GM10266 (cell line): ENCODE measurements at regions not wholly inside any gene's neighbourhood (a gene's known extent, or its start where the extent isn't known, plus 50 kb on each side); places are given as distances from the start of the nearest gene placed in this dataset.

Source experiments
- DNase-seq: peaks from one replicate; pipeline ENCODE4 v3.0.0; 2012; ENCODE audit errors: extremely low spot score
- CTCF ChIP-seq: IDR thresholded peaks from 2 replicates; pipeline ENCODE4 v1.5.1; 2012; ENCODE audit warnings: mild to moderate bottlenecking, low read depth; ENCODE audit not compliant: control insufficient read depth, insufficient read depth; ENCODE audit errors: missing control alignments

- peak; percentile 14 for DNase-seq
- TF ChIP-seq CTCF: no peak
These were observed 459.5 kb downstream of the DIPK2A start for GRCh38 chr3:144431134-144431533.

DNA sequence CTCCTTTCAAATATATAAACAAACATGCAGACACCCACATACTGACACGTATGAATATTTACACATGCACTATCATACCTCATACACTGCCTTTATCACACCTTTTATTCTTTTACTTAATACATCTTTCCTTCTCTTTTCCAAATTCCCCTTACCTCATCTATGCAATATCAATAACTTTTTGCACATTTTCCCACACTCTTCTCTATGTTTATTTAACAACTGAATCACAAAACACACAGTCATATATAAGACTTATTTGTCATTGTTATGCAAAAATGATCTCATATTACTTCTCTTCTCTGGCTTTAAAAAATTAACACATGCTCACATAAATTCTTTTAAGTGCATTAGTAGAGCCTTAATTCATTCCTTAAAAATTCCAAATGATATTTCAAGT lies 461.4 kb downstream of the DIPK2A start:
- no peak for DNase-seq
- TF ChIP-seq CTCF: no peak

- DNase-seq: no peak
- TF ChIP-seq CTCF: no peak
These were observed 466.4 kb downstream of the DIPK2A start for GRCh38 chr3:144437989-144438388.

GRCh38 chr3:144444061-144444460 lies 472.4 kb downstream of the DIPK2A start:
- no peak for DNase-seq
- TF ChIP-seq CTCF: no peak

- no peak for DNase-seq
- no peak for TF ChIP-seq CTCF
These were observed 472.9 kb downstream of the DIPK2A start for GRCh38 chr3:144444546-144444945.

- no peak for DNase-seq
- no peak for TF ChIP-seq CTCF
These were observed 484.3 kb downstream of the DIPK2A start for GRCh38 chr3:144455841-144456440.

- no peak for TF ChIP-seq CTCF
- DNase-seq: no peak
These were observed 486.1 kb downstream of the DIPK2A start for GRCh38 chr3:144457758-144458157.
